Hematopoietic multipotent progenitor cell treated with erythropoietin and hydrocortisone succinate and interleukin-3 and kit ligand, for 15 days (in vitro differentiated cells): ENCODE measurements at regions not wholly inside any gene's neighbourhood (a gene's known extent, or its start where the extent isn't known, plus 50 kb on each side); places are given as distances from the start of the nearest gene placed in this dataset.

ENCODE experiments used
- DNase-seq: peaks from one replicate; pipeline ENCODE4 v3.0.0-alpha.2; 2015; ENCODE audit warnings: low spot score

DNA sequence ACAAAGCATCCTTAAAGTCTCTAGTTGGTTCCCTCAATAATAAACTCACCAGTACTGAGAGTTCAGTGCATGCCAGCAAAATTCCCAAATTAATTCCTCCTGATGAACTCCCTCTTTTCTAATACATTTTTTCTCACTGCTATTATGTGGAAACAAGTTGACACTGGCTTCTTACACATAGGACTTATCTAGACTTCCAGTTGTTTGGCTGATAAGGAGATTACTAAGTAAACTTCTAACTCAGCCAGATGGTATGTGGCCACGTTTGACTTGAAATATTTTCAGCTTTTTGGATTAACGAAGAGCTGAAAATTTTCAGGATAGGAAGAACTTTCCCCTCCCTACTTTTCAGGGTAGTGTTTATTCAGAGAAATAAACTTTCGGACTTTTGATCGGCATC is 1154.2 kb upstream of the TENM4 start:
- no peak for DNase-seq

DNA sequence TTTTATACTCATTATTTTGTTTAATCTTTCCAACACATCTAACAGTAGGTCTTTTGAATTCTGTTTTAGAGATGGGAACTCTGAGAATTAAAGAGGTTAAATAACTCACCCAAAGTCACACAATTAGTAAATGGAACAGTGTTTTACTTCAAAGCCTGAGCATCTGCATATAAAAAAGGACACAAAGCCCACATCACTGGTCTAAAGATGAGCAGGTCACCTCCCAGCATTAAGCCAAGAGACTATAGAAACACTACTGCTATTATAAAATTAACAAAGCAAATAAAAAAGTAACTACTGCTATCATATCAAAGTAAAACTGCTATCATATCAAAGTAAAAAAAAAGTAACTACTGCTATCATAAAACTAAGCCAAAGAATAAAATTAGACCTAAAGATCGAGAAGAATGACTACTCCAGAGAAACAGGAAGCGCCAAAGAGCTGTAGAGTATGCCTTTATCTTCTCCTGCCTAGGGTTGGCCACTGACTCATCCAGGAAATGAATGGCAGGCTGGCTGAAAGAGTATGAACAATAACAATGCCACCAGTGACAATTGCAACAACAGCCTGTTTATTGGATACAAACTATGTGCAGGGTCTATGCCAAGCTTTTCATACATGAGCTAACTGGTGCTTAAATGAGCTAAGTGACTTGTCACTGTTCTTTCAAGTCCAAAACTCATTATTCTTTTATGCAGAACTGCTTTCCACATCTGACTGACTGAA is 1153.0 kb upstream of the TENM4 start:
- no peak for DNase-seq

DNA sequence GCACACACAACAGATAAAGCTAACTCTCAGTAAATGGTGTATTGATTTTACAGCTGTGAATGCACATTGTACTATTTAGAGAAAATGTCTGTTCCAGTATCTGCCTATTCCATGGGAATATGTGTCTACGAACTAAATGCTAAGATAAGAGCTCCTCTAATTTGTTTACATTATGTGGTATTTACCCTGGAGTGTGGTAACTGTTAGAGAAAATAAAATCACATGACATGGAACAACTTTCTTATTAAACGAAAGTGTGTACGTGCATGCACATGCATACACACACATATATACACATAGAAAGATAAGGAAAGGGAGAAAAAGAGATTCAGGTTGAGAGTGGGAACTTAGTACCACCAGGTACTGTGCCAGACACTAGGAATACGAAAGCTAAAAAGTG is 1151.7 kb upstream of the TENM4 start:
- no peak for DNase-seq

DNA sequence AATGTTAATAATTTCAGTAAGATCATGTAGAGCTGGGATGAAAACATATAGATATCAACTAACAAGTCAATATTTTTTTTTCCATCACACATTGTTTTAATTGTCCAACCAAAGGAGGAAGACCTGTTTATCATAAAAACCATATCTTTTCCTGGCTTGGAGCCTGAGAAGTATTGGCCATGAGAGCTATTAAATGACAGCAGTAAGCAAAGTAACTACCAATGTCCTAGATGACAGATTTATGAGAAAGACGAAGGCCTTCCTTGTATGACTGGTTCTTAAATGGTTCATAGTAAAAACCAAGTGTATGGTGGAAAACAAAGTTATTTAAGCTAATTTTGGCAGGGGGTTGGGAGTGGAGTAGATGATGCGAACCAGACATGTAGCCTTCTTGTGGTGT is 1147.1 kb upstream of the TENM4 start:
- DNase-seq, result no peak

DNA sequence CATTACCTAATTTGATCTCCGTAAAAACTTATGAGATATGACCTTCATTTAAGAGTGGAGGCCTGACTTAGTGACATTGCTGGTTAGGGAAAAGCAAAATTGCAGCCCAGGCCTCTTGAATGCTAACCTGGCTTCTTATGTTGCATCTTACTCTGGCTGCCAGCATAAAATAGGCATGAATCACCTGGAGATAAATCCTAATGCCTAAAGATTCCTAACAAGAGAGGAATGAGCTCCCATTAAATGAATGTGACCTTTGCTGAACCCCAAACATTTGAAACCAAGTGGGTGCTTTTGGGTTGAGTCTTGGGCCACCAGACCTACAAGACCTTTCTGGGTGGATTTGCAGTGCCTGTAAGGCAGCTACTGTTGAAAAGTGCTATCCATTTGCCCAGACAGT is 1145.6 kb upstream of the TENM4 start:
- no peak for DNase-seq

DNA sequence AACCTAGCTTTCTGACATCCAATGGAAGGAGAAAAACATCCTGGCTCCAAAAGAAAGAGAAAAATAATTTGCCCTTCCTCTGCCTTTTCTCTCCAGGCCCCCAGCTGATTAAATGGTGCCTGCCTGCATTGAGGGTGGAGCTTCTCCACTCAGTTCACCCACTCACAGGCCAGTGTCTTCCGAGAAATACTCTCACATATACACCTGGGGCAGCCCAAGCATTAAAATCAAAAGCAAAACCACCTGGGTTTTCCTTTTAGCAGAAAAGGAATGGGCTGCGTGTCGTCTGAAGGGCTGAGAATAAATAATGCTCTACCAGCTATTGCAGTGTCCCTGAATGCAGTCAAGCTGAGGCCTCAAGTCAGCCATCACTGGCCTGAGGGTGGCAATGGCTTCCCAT is 1143.8 kb upstream of the TENM4 start:
- DNase-seq, result no peak

DNA sequence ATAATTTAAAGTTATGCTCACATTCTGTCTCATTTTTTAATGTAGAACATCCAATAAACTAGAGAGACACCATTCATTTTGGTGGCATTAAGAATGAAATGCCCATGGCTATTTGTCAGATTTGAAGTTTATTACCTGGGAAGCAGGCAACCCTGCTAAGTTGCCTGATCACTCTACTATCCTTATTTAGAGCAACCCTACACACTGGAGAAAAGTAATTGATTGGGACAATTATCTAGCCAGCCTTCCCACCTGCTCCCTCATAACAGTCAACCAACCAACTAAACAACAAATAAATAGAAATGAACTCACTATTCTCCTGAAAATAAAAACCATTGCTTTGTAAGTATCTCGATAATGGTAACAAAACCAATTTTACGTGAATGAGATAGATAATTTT is 1129.0 kb upstream of the TENM4 start:
- no peak for DNase-seq

DNA sequence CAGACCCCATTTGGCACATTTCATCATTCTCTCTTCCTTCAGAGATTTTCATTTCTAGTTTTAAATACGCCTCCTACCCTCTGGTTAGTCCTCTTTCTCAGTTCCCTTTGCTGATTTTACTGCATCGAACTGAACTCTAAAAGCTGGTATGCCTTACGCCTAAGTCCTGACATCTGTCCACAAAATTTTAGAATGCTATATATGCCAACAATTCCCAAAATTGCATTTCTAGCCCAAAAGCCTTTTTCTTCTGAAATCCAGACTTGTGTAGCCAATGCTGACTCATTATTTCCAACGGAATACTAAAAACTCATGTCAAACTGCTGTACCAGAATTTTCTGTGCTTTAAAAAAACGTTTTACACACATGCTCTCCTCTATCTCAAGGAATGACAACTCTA is 1124.4 kb upstream of the TENM4 start:
- no peak for DNase-seq

DNA sequence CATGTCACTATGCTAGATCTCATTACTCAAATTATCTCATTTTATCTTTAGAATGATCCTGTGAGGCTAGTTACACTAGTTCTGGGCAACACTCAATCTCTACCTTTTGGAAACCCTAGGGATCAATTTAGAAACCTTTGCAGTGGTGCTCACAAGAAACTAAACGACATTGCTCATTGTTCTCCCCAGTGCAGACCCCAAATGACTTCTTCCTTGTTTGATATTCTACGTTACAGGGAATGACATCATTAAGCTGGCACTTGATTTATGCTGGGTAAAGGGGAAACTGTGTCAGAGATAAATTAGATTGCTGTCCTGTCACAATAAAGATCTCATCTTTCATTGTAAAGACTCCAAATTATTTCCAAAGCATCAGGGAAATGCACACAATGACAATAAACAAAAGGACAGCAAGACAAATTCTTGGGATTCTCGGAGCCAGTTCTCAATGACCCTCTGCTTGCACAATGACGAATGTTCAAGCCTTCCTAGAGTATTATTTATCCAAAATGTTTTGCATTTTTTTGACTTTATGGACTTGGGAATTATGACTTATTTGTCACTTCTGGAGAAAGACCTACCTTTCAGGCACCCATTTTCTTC is 1121.8 kb upstream of the TENM4 start:
- DNase-seq, result no peak

DNA sequence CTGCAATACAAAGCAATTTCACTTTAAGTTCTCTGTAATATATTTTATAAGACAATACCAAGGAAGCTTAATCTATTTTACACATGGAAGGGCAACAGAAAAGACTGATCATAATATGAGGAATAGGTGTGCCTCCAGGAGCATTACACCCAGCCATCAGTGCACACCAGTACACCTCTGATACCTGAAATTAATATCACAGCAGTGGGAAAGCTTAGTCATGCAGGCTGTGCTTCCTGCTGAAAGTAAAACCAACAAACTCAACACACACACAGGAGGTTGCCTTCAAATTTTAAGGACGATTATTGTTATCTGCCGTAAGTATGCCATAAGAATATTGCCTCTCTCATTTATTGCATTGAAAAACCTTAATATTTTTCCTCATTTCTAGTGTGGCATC is 1119.1 kb upstream of the TENM4 start:
- DNase-seq, result no peak

DNA sequence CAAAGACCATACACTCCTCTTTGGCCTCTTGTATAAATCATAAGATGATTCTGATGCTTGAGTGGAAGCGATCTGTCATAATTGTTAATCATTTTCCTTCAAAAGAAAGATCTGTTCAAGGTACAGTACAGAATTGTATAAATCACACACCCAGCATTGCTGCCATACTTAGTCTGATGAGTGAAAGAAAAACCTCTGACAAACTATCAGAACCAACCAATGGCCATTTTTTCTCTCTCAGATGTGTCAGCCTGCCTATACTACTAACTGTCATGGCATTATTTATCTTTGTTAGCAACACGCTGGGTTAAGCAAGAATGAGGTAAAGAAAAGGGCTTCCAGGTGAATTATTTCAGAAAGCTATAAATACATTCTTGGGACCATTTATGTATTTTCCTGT is 1112.7 kb upstream of the TENM4 start:
- no peak for DNase-seq

DNA sequence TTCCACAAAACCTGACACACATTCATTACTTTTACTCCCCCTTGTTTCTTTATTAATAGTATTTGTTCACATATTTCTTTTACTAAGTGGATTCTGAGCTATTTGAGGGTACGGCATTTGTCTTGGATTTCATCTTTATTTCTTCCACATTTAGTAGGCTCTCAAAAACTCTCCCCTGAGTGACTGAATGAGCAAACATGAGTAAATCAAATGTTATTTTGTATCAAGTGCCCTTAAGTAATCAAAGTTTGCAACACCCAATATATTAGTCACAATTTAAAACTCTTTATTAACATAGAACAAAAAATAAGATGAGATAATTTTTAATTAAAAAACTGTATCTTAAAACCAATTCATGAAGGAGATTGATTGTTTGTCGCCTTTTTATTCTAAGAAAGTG is 1101.9 kb upstream of the TENM4 start:
- no peak for DNase-seq

DNA sequence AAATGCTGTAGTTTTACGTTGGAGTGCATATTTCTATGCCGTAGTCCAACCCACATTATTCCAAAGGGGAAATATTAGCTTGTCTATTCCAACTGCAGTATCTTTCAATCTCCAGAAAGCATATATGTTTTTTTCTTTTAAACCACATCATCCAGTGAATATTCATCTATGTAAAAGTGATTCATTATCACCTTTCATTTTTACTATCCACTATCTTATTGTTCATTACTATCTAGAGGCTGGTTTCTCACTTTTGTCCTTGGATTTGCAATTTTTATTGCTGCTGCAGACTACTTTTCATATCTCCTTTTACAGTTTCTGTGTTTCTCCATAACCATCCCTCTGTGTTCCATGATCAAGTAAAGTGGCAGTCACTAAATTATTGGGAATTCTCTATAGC is 1097.2 kb upstream of the TENM4 start:
- DNase-seq, result no peak

DNA sequence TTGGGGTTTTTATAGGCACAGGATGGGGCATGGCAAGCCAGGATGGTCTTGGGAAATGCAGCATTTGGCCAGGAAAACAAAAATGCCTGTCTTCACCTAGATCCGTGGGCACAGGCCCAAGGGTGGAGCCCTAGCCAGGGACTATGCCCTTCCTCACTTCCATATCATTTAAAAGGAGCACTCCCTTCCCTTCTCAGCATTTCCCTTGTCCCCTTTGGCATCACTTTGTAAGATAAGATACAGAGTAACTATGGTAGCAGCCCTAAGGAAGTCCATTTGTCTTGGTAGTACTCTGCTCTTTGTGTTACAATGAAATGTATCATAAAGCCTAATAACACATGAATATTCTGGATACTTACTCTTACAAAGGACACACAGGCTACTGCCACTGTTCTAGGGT is 1092.6 kb upstream of the TENM4 start:
- DNase-seq, result no peak

DNA sequence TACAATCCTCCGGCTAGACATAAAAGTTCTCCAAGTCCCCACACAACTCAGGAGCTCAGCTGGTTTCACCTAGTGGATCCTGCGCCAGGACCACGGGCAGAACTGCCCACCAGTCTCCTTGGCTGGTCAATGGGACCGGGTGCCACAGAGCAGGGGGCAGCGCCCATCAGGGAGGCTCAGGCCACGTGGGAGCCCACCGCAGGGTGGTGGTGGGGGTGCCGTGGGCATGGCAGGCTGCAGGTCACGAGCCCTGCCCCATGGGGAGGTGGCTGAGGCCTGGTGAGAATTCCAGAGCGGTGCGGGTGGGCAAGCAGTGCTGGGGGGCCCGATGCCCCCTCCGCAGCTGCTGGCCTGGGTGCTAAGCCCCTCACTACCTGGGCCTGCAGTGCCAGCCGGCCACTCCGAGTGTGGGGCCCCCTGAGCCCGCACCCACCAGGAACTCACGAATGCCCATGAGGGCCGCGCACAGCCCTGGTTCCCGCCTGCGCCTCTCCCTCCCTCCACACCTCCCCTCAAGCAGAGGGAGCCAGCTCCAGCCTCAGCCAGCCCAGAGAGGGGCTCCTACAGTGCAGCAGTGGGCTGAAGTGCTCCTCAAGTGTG is 1091.9 kb upstream of the TENM4 start:
- DNase-seq, result no peak

DNA sequence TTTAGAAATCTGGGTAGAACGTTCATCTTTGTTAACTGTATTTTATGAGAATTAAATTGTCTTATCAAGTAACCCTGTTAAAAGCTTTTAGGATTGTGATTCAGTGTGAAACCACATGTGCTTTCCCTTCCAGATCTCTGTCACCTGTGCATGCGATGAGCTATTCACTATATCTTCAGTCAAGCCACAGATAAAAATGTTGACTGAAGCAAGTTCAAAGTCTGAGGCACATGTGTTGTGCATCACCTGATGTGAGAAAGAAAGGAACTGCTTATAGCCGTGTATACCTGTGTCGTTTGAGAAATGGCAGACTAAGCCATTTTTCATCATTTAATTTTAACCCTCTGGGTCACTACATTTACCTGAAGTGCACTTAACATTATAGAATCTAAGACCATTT is 1088.9 kb upstream of the TENM4 start:
- DNase-seq, result no peak

DNA sequence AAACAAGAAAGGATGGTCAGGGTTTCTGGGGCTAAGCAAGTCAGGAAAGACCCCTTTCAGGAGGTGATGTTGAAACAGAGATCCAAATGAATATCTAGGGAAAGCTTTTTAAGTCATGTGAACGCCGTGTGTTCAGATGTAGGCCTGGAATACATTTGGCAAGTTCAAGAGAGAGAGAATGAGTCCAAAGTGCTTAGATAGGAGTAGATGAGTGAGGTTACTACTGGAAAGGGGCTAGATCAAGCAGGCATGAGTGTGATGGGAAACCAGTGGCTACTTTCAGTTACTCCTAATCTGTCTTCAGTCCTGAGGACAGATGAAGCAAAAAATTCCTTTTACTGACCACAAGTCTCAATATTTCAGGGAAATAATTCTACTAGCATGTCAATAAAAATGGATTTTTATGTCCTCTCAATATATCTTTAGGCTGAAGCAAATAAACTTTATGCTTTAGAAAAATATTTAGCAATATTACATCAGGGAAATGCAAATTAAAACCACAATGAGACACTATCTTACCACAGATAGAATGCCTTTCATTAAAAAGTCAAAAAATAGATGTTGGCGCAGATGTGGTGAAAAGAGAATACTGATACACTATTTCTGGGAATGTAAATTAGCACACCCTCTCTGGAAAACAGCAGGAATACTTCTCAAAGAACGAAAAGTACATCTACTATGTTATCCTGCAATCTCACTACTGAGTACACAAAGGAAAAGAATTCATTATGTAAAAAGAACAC is 1085.0 kb upstream of the TENM4 start:
- no peak for DNase-seq

DNA sequence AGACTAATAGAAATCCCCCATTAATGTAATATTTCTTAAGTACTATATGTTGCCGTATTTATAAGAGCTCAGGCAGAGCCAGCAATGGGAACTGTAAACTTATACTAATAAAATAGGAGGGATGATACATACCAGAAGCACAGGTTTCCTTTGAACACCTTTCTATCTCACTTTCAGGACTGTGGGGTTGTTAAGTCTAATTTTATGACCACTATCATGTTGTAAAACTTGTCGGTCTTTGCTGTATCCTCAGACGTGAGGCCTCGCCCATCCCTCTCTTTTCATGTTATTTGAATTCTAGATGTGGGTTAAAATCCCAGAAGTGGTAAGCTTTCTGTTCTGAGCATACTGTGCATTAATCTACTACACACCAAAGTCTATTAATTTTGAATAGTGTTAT is 1083.5 kb upstream of the TENM4 start:
- no peak for DNase-seq

DNA sequence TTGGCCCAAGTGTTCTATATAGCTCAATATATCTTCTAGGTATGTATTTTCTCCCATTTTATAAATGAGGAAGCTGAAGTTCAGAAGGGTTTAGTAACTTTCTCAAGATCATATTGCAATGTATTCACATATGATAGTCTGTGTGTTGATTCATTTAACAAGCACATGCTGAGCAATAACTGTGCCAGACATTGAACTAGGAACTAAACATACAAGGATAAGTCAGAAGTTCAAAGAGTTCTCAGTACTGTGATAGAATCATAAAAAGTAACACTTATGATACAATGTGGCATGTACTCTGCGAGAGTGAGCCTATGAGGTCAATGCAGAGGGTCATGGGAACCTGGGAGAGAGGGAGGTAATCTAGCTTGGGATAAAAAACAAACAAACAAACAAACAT is 1082.2 kb upstream of the TENM4 start:
- no peak for DNase-seq

DNA sequence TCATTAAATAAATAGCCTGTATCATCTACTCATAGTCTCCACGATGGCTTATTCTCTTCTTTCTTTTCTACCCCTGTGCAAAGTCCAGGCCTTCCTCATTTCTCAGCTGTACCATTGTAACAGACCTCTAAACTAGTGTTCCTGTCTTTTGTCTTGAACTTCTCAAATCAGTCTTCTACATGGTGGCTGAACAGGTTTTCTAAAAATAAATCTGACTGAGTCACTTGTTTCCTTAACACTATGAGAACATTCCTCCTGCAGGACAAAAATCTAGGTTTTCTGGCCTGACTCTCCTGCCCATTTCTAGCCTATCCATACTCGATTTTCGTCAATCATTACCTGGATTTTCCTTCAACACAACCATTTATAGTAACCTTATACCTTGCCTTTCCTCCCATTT is 1080.8 kb upstream of the TENM4 start:
- DNase-seq, result no peak

DNA sequence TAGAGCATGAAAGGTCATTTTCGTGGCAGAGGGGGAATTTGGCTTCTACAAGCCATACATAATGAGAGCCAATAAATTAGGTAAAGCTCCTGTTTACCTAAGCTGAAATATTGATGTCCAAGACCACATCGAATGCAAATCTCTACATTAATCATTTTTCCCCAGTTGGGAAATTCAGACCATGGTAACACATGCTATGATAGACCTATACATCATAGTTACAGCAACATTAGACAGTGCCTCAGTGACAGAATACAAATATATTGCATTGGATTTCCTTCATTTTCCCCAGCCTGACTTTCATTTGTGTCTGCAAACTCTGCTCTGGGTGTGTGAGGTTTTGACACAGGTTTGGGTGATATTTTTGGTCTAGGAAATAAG is 1079.7 kb upstream of the TENM4 start:
- no peak for DNase-seq

DNA sequence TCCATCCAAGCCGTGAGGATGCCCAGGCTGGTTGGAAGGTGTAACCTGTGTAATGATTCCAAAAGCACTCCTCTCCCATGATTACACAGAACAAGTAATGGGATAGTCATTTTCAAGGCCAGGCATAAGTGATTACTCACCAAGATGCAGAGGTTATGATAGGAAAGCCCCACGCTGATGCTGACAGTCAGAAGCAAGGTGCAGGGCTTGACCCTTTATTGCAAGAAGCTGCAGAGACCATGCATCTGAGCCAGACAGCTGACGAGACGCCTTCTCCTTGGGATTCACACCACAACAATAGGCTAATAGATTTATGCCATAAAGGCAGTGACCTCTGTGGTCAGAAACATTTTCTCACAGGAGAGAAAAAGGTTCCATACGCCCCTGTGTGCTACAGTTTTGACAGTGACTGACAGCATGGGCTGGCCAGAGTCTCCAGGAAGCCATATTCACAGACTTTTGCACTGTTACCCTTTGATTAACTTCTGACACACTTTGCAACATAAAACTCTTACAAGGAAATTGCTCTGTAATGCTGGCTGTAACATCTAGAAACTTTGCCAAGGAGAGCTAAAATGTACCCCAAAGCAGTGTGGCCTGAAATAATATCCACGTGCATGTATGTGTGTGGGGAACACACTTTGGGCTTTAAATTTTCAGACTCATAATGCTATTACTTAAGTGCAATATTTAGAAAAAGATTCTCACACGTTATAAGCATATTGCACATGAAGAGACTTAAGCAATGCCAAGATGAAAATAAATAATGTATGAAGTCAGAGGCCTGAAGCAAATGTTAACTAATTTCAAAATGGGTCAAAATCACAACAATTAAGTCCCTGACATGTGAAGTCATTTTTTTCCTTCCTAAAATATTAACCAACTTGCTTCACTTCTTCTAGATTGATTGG is 1079.0 kb upstream of the TENM4 start:
- no peak for DNase-seq
